Smooth muscle cell (in vitro differentiated cells): ENCODE measurements at regions not wholly inside any gene's neighbourhood (a gene's known extent, or its start where the extent isn't known, plus 50 kb on each side); places are given as distances from the start of the nearest gene placed in this dataset.

Source experiments
- DNase-seq: peaks from one replicate; lab custom pipeline; 2025; ENCODE audit not compliant: unreplicated experiment; lab: John Stamatoyannopoulos, UW
- H2AFZ ChIP-seq: fragments of 200-600 bp; sonication (generic); 2 replicates; pipeline ENCODE4 v1.6.0; 2016; ENCODE audit warnings: antibody characterized with exemption, low read depth, mild to moderate bottlenecking
- H3F3A ChIP-seq: fragments of 200-600 bp; sonication (generic); 2 replicates; pipeline ENCODE4 v1.6.0; 2017; ENCODE audit warnings: antibody characterized with exemption, low read depth
- H3K27ac ChIP-seq: fragments of 200-600 bp; sonication (generic); 2 replicates; pipeline ENCODE4 v1.5.1; 2016; ENCODE audit warnings: low read depth, mild to moderate bottlenecking
- H3K27me3 ChIP-seq: fragments of 200-600 bp; sonication (generic); 2 replicates; pipeline ENCODE4 v1.6.1; 2016; ENCODE audit warnings: low read depth, mild to moderate bottlenecking
- H3K36me3 ChIP-seq: fragments of 200-600 bp; sonication (generic); 2 replicates; pipeline ENCODE4 v1.5.1; 2016; ENCODE audit warnings: low read depth
- H3K4me1 ChIP-seq: fragments of 200-600 bp; sonication (generic); 2 replicates; pipeline ENCODE4 v1.5.1; 2016; ENCODE audit warnings: low read depth
- H3K4me2 ChIP-seq: fragments of 200-600 bp; sonication (generic); 2 replicates; pipeline ENCODE4 v1.6.0; 2016; ENCODE audit warnings: mild to moderate bottlenecking
- H3K4me3 ChIP-seq: fragments of 200-600 bp; sonication (generic); 2 replicates; pipeline ENCODE4 v1.5.1; 2016; ENCODE audit warnings: mild to moderate bottlenecking
- H3K79me2 ChIP-seq: fragments of 200-600 bp; sonication (generic); 2 replicates; pipeline ENCODE4 v1.6.0; 2016; ENCODE audit warnings: low read depth, mild to moderate bottlenecking
- H3K9ac ChIP-seq: fragments of 200-600 bp; sonication (generic); 2 replicates; pipeline ENCODE4 v1.6.0; 2016; ENCODE audit warnings: low read depth
- H3K9me3 ChIP-seq: fragments of 200-600 bp; sonication (generic); replicated peaks from 2 replicates; pipeline ENCODE4 v1.5.1; 2016; ENCODE audit warnings: low read depth
- H4K20me1 ChIP-seq: fragments of 200-600 bp; sonication (generic); 2 replicates; pipeline ENCODE4 v1.6.0; 2016; ENCODE audit warnings: low read depth
- CTCF ChIP-seq: fragments of 200-600 bp; sonication (generic); IDR thresholded peaks from 2 replicates; pipeline ENCODE4 v1.5.1; 2017; ENCODE audit warnings: borderline replicate concordance, mild to moderate bottlenecking, antibody characterized with exemption; ENCODE audit not compliant: insufficient read depth, poor library complexity, severe bottlenecking
- WGBS: methylation state at CpG from one replicate; pipeline ENCODE4 v1.1.7; 2016; ENCODE audit warnings: low lambda C conversion rate; 5-methylcytosine and 5-hydroxymethylcytosine counted together

- no peak for TF ChIP-seq CTCF
- Histone ChIP-seq H3K27me3 (no peaks in the 10 kb centered on the region), H3K4me2 (no peak overlapping the region), H3K4me1 (no peaks in the 10 kb centered on the region), H3F3A (no peaks in the 10 kb centered on the region), H3K36me3 (no peaks in the 10 kb centered on the region), H2AFZ (no peak overlapping the region), H3K4me3 (no peak overlapping the region), H3K79me2 (no peaks in the 10 kb centered on the region), H3K27ac (no peak overlapping the region), H4K20me1 (no peaks in the 10 kb centered on the region), H3K9me3 (no peaks in the 10 kb centered on the region), H3K9ac (no peak overlapping the region)
- no peak for DNase-seq
- 68% methylated on average over 3 of the region's 3 CpGs for WGBS
These were observed 1044.8 kb downstream of the DTWD2 start for GRCh38 chr5:117943541-117943940.

GRCh38 chr5:117942861-117943519, 1045.4 kb downstream of the DTWD2 start:
- Histone ChIP-seq H3K9me3 (no peaks in the 10 kb centered on the region), H2AFZ (no peak overlapping the region), H3K27me3 (no peaks in the 10 kb centered on the region), H3K9ac (no peak overlapping the region), H4K20me1 (no peaks in the 10 kb centered on the region), H3K4me3 (no peak overlapping the region), H3K36me3 (no peaks in the 10 kb centered on the region), H3K27ac (no peak overlapping the region), H3K4me2 (no peak overlapping the region), H3K79me2 (no peaks in the 10 kb centered on the region), H3K4me1 (no peaks in the 10 kb centered on the region), H3F3A (no peaks in the 10 kb centered on the region)
- TF ChIP-seq CTCF, result no peak
- 89% methylated on average over 6 of the region's 6 CpGs for WGBS
- no peak for DNase-seq

GRCh38 chr5:117893211-117893610, 1095.1 kb downstream of the DTWD2 start:
- Histone ChIP-seq H3K36me3 (no peaks in the 10 kb centered on the region), H3K27me3 (no peaks in the 10 kb centered on the region), H3K79me2 (no peaks in the 10 kb centered on the region), H3K4me2 (peak overlapping the region; percentile 36), H3K27ac (no peak overlapping the region), H2AFZ (peak overlapping the region; percentile 57), H3F3A (no peaks in the 10 kb centered on the region), H3K9ac (no peak overlapping the region), H3K4me1 (no peaks in the 10 kb centered on the region), H3K4me3 (no peak overlapping the region), H3K9me3 (no peaks in the 10 kb centered on the region), H4K20me1 (no peaks in the 10 kb centered on the region)
- 79% methylated on average over 5 of the region's 5 CpGs for WGBS
- no peak for DNase-seq
- no peak for TF ChIP-seq CTCF

DNA sequence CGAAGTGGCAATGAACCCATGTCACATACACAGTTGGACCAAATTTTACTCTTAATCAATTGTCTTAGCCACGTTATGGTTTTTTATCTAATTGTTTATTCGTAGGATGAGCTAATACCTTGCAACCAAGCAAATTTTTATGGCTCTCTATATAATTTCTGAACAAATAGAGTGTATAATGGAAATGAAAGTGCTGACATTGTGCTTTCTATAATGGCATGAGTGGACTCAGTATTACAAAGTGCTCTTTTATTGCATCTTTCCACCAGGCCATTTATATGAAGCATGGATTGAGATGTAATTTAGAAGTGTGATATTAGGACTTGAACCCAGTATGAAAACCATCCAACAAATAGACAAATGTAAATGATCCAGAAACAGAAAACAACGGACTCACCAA, 1096.0 kb downstream of the DTWD2 start:
- Histone ChIP-seq H3K27ac (no peak overlapping the region), H3K4me2 (no peak overlapping the region), H3K4me3 (no peak overlapping the region), H4K20me1 (no peaks in the 10 kb centered on the region), H3K4me1 (no peaks in the 10 kb centered on the region), H3K36me3 (no peaks in the 10 kb centered on the region), H2AFZ (no peak overlapping the region), H3K9me3 (no peaks in the 10 kb centered on the region), H3K9ac (no peak overlapping the region), H3K27me3 (no peaks in the 10 kb centered on the region), H3F3A (no peaks in the 10 kb centered on the region), H3K79me2 (no peaks in the 10 kb centered on the region)
- WGBS, result 95% methylated on average over 4 of the region's 4 CpGs
- DNase-seq, result no peak
- TF ChIP-seq CTCF, result no peak
